ENCODE measurements at regions not wholly inside any gene's neighbourhood (a gene's known extent, or its start where the extent isn't known, plus 50 kb on each side); places are given as distances from the start of the nearest gene placed in this dataset.
"Not testable (repeated sequence)": the region's sequence is repeated elsewhere in the genome, so short reads cannot be mapped to it uniquely, and the experiment has no call there.

DNA sequence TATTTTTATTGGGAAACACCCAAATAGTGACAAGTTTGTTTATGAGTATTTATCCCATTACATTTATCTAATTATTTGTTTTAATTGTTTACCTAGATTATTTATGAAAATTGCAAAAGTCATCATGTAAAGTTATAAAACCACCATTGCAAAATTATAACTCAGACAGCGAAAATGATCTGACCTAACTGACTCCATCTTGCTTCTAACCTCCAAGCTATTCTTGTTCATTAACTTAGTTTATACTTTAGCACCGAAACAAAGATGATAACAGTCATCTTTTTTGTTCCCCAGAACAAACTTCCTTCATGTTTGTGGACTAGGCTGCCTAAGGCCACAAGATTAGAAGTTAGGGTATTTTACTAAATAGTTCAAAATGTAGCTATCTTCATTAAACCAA, 190.8 kb downstream of the FASLG start:
- no peak for DNase-seq (ENCODE audit: low read depth in 6 of 9, low spot score in 9 of 9)
- Histone ChIP-seq H3K4me3 (ENCODE audit: low read length in 2 of 2) (no peak overlapping the region), H3K36me3 (ENCODE audit: control insufficient read depth in 2 of 2, insufficient read depth in 2 of 2, low read length in 1 of 2) (no peaks in the 10 kb centered on the region), H3K9me3 (ENCODE audit: control insufficient read depth in 2 of 2, insufficient read depth in 1 of 2, low read length in 1 of 2) (peaks cover 0 to 2% of the 10 kb centered on the region in 2 donors), H3K27me3 (ENCODE audit: control insufficient read depth in 2 of 2, insufficient read depth in 1 of 2, low read length in 1 of 2) (no peaks in the 10 kb centered on the region), H3K4me1 (ENCODE audit: control insufficient read depth in 2 of 2, insufficient read depth in 2 of 2, low read length in 2 of 2) (peaks cover 0 to 7% of the 10 kb centered on the region in 2 donors), H3K27ac (ENCODE audit: low read depth in 1 of 2, low read length in 1 of 2) (no peak overlapping the region)
- 98% methylated on average over 2 of the region's 2 CpGs for WGBS

DNA sequence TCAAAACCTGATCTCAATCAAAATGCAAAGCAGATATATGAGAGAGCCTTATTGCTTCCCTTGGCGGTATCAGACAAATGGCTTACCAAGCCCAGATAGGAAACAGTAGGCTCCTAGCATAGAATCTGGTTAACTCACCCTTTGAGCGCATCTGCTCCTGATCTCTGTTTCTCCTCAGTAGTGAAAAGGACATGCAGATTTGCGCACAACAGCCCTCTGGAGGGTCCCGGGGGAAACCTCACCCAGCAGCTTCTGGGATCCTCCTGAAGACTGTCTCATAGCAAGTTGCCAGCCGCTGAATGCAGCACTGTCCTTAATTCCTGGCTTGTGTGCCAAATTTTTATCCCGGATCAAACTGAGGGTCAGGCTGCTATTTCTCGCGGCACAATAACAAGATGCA, 192.2 kb downstream of the FASLG start:
- no peak for DNase-seq (ENCODE audit: low read depth in 6 of 9, low spot score in 9 of 9)

DNA sequence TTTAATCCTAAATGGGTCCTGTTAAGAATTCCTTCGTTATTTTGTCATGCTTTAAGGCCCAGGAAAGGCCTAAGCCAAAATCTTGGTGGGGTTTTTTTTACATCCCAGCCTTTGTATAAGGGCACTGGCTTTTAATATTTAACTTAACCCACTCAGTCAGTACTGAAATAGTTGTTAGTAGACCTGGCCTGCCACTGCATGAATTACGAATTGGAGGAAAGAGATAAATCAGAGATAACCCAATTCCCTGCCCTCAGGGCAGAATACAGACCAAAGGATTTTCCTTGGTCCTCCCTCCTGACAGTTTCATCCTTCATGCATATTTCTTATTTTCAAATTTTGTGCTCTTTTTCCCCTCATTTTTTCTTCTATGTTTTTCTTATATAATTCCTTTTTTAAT, 193.0 kb downstream of the FASLG start:
- Histone ChIP-seq H3K4me3 (ENCODE audit: low read length in 2 of 2) (no peak overlapping the region), H3K27ac (ENCODE audit: low read depth in 1 of 2, low read length in 1 of 2) (no peak overlapping the region), H3K9me3 (ENCODE audit: control insufficient read depth in 2 of 2, insufficient read depth in 1 of 2, low read length in 1 of 2) (no peaks in the 10 kb centered on the region), H3K4me1 (ENCODE audit: control insufficient read depth in 2 of 2, insufficient read depth in 2 of 2, low read length in 2 of 2) (no peaks in the 10 kb centered on the region), H3K27me3 (ENCODE audit: control insufficient read depth in 2 of 2, insufficient read depth in 1 of 2, low read length in 1 of 2) (no peaks in the 10 kb centered on the region), H3K36me3 (ENCODE audit: control insufficient read depth in 2 of 2, insufficient read depth in 2 of 2, low read length in 1 of 2) (no peaks in the 10 kb centered on the region)
- no peak for DNase-seq (ENCODE audit: low read depth in 6 of 9, low spot score in 9 of 9)
- 93% methylated on average over 2 of the region's 2 CpGs for WGBS

More for the DNA sequence above, 192.2 kb downstream of the FASLG start:
- H3K27me3 ChIP-seq (ENCODE audit: control insufficient read depth in 2 of 2, insufficient read depth in 1 of 2, low read length in 1 of 2): no peaks in the 10 kb centered on the region
- WGBS: 96% methylated on average over 8 of the region's 8 CpGs
- H3K4me1 ChIP-seq (ENCODE audit: control insufficient read depth in 2 of 2, insufficient read depth in 2 of 2, low read length in 2 of 2): no peaks in the 10 kb centered on the region
- peaks cover 0 to 2% of the 10 kb centered on the region in 2 donors for H3K9me3 ChIP-seq (ENCODE audit: control insufficient read depth in 2 of 2, insufficient read depth in 1 of 2, low read length in 1 of 2)
- no peak overlapping the region for H3K27ac ChIP-seq (ENCODE audit: low read depth in 1 of 2, low read length in 1 of 2)
- no peaks in the 10 kb centered on the region for H3K36me3 ChIP-seq (ENCODE audit: control insufficient read depth in 2 of 2, insufficient read depth in 2 of 2, low read length in 1 of 2)
- no peak overlapping the region for H3K4me3 ChIP-seq (ENCODE audit: low read length in 2 of 2)

DNA sequence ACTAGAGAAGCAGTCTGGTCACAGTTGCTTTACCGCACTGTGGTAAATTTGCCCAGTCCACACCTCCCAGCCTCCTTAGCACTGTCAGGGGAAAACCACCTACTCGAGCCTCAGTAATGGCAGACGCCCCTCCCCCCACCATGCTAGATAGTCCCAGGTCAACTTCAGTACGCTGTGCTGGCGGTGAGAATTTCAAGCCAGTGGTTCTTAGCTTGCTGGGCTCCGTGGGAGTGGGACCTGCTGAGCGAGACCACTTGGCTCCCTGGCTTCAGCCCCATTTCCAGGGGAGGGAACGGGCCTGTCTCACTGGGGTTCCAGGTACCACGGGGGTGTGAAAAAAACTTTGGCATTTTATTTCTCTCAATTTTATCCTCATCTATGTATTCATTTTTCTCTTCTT, 194.8 kb downstream of the TNFSF18 start:
- not testable (repeated sequence) for H3K27ac ChIP-seq (ENCODE audit: low read depth in 1 of 2, low read length in 1 of 2); H3K9me3 ChIP-seq (ENCODE audit: control insufficient read depth in 2 of 2, insufficient read depth in 1 of 2, low read length in 1 of 2); H3K4me1 ChIP-seq (ENCODE audit: control insufficient read depth in 2 of 2, insufficient read depth in 2 of 2, low read length in 2 of 2); H3K27me3 ChIP-seq (ENCODE audit: control insufficient read depth in 2 of 2, insufficient read depth in 1 of 2, low read length in 1 of 2); H3K36me3 ChIP-seq (ENCODE audit: control insufficient read depth in 2 of 2, insufficient read depth in 2 of 2, low read length in 1 of 2); H3K4me3 ChIP-seq (ENCODE audit: low read length in 2 of 2); DNase-seq (ENCODE audit: low read depth in 6 of 9, low spot score in 9 of 9)
- 91% methylated on average over 9 of the region's 9 CpGs for WGBS

DNA sequence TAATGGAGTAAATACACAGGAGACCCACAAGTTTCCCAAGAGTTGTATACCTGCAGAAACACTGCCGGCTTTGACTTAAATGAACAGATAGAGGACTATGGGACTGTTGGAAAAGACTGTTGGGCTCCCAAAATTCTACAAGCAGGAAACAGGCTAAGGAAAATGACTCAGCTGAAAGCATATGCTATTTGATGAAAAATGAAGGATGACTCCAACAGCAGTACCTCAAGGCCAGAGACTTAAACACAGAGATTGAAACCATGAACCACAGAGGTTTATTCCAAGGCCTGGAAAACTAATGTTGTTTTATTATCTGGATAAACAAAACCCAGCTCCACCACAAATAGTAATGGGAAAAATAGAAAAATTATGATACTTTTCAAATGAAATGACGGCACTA, 187.7 kb downstream of the TNFSF18 start:
- H3K27ac ChIP-seq (ENCODE audit: low read depth in 1 of 2, low read length in 1 of 2): no peak overlapping the region
- H3K4me1 ChIP-seq (ENCODE audit: control insufficient read depth in 2 of 2, insufficient read depth in 2 of 2, low read length in 2 of 2): no peaks in the 10 kb centered on the region
- no peak for DNase-seq (ENCODE audit: low read depth in 6 of 9, low spot score in 9 of 9)
- no peak overlapping the region for H3K4me3 ChIP-seq (ENCODE audit: low read length in 2 of 2)
- H3K9me3 ChIP-seq (ENCODE audit: control insufficient read depth in 2 of 2, insufficient read depth in 1 of 2, low read length in 1 of 2): no peaks in the 10 kb centered on the region
- over 99% methylated on average over 2 of the region's 2 CpGs for WGBS
- no peaks in the 10 kb centered on the region for H3K36me3 ChIP-seq (ENCODE audit: control insufficient read depth in 2 of 2, insufficient read depth in 2 of 2, low read length in 1 of 2)
- H3K27me3 ChIP-seq (ENCODE audit: control insufficient read depth in 2 of 2, insufficient read depth in 1 of 2, low read length in 1 of 2): no peaks in the 10 kb centered on the region

DNA sequence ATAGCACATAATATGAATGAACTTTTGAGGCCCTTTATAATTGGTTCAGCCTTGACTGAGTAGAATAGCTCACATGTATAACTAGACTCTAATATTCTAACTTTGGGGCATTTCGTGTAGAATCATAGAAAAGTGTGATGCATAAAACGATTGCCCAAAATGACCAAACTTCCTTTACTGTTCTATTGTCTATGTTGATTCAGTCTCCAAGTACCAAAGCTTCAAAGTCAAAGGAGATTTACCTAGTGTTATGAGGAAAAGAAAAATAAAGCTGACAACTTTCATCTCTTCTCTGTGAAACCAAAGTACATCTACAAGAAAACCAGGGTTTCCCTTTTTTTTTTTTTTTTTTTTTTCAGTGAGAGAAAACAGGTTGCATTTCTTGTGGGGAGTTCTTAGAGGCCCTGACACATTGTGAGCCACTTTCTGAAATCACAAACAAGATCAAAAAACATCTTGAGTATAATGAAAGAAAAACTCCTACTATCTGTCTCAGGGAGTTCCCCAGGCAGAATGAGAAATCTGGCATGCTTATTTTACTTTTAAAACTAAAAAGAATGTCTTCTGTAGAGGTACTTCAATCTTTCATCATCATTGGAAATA, 183.4 kb downstream of the TNFSF18 start:
- H3K4me3 ChIP-seq (ENCODE audit: low read length in 2 of 2): no peak overlapping the region
- WGBS: 86% methylated on average over 2 of the region's 2 CpGs

DNA sequence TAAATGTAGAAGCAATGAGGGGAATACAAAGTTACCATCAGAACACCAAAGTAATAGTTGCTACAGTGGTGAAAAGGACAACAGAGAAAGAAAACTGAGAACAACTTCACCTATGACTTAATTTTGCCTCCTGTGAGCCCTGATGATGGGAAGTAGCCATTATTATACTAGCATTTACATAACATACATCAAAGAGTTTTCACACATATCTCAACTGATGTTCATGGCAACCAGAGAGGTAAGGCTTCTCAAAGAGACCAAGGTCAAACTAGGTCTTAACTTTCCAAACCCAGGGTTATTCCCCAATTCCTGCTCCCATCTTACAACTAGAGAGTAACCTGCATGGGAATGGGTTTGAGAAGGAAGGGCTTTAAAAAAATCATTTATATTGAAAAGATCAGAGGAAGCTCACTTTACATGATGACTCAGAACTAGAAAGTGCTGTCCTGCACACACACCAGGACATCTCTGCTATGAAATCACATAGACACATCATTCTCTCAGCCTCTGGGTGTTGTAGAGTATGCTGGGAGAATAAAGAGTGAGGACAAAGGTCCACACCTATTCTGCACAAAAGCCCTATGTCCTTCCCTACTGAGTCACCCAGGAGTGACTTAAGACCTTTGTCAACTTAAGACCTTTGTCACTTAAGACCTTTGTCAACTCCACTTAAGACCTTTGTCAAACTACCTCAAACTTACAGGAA, 179.7 kb downstream of the TNFSF18 start:
- Histone ChIP-seq H3K9me3 (ENCODE audit: control insufficient read depth in 2 of 2, insufficient read depth in 1 of 2, low read length in 1 of 2) (no peaks in the 10 kb centered on the region), H3K36me3 (ENCODE audit: control insufficient read depth in 2 of 2, insufficient read depth in 2 of 2, low read length in 1 of 2) (no peaks in the 10 kb centered on the region), H3K4me1 (ENCODE audit: control insufficient read depth in 2 of 2, insufficient read depth in 2 of 2, low read length in 2 of 2) (no peaks in the 10 kb centered on the region), H3K27ac (ENCODE audit: low read depth in 1 of 2, low read length in 1 of 2) (no peak overlapping the region), H3K4me3 (ENCODE audit: low read length in 2 of 2) (no peak overlapping the region), H3K27me3 (ENCODE audit: control insufficient read depth in 2 of 2, insufficient read depth in 1 of 2, low read length in 1 of 2) (no peaks in the 10 kb centered on the region)
- peak in 1 of 9 donors; percentile 15 for DNase-seq (ENCODE audit: low read depth in 6 of 9, low spot score in 9 of 9)

More for the DNA sequence above, 183.4 kb downstream of the TNFSF18 start:
- Histone ChIP-seq H3K9me3 (ENCODE audit: control insufficient read depth in 2 of 2, insufficient read depth in 1 of 2, low read length in 1 of 2) (no peaks in the 10 kb centered on the region), H3K4me1 (ENCODE audit: control insufficient read depth in 2 of 2, insufficient read depth in 2 of 2, low read length in 2 of 2) (no peaks in the 10 kb centered on the region), H3K36me3 (ENCODE audit: control insufficient read depth in 2 of 2, insufficient read depth in 2 of 2, low read length in 1 of 2) (no peaks in the 10 kb centered on the region), H3K27ac (ENCODE audit: low read depth in 1 of 2, low read length in 1 of 2) (no peak overlapping the region), H3K27me3 (ENCODE audit: control insufficient read depth in 2 of 2, insufficient read depth in 1 of 2, low read length in 1 of 2) (no peaks in the 10 kb centered on the region)
- peak in 6 of 9 donors; percentile 13 to 55 (median 20) for DNase-seq (ENCODE audit: low read depth in 6 of 9, low spot score in 9 of 9)

DNA sequence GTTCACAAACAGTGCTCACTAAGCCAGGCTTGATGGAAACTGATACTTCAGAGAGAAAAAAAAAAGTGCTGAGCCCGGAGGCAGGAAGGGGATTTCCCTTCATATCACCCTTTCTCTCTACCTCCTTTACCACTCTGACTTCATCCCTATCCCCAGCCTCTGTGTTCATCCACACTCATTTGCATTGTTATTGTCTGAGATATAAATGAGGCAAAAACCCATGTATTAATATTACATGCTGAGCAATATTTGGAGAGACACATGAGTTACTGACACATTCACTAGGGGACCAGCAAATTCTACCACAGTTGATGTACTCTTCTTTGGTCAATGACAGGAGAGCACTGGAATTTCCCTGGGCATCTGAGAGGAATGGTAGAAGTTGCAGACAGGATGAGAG, 175.8 kb downstream of the TNFSF18 start:
- Histone ChIP-seq H3K27ac (ENCODE audit: low read depth in 1 of 2, low read length in 1 of 2) (no peak overlapping the region), H3K4me1 (ENCODE audit: control insufficient read depth in 2 of 2, insufficient read depth in 2 of 2, low read length in 2 of 2) (no peaks in the 10 kb centered on the region), H3K36me3 (ENCODE audit: control insufficient read depth in 2 of 2, insufficient read depth in 2 of 2, low read length in 1 of 2) (no peaks in the 10 kb centered on the region), H3K4me3 (ENCODE audit: low read length in 2 of 2) (no peak overlapping the region), H3K27me3 (ENCODE audit: control insufficient read depth in 2 of 2, insufficient read depth in 1 of 2, low read length in 1 of 2) (no peaks in the 10 kb centered on the region), H3K9me3 (ENCODE audit: control insufficient read depth in 2 of 2, insufficient read depth in 1 of 2, low read length in 1 of 2) (no peaks in the 10 kb centered on the region)
- 78% methylated on average over 1 of the region's 1 CpG for WGBS
- no peak for DNase-seq (ENCODE audit: low read depth in 6 of 9, low spot score in 9 of 9)

DNA sequence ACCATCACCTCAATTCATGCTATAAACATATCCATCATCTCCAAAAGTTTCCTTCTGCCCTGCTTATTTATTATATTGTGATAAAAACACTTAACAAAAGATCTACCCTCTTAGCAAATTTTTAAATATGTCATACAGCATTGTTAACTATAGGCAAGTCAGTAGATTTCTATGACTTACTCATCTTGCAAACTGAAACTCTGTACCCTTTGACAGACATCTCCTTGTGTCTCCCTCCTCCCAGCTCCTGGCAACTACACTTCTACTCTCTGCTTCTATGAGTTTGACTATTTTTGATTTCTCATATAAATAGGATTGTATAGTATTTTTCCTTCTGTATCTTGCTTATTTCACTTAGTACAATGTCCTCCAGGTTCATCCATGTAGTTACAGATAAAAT, 174.8 kb downstream of the TNFSF18 start:
- Histone ChIP-seq H3K36me3 (ENCODE audit: control insufficient read depth in 2 of 2, insufficient read depth in 2 of 2, low read length in 1 of 2) (no peaks in the 10 kb centered on the region), H3K27ac (ENCODE audit: low read depth in 1 of 2, low read length in 1 of 2) (no peak overlapping the region), H3K27me3 (ENCODE audit: control insufficient read depth in 2 of 2, insufficient read depth in 1 of 2, low read length in 1 of 2) (no peaks in the 10 kb centered on the region), H3K4me3 (ENCODE audit: low read length in 2 of 2) (no peak overlapping the region), H3K9me3 (ENCODE audit: control insufficient read depth in 2 of 2, insufficient read depth in 1 of 2, low read length in 1 of 2) (no peaks in the 10 kb centered on the region), H3K4me1 (ENCODE audit: control insufficient read depth in 2 of 2, insufficient read depth in 2 of 2, low read length in 2 of 2) (no peaks in the 10 kb centered on the region)
- no peak for DNase-seq (ENCODE audit: low read depth in 6 of 9, low spot score in 9 of 9)
